HEK293 (cell line): ENCODE measurements at regions not wholly inside any gene's neighbourhood (a gene's known extent, or its start where the extent isn't known, plus 50 kb on each side); places are given as distances from the start of the nearest gene placed in this dataset.

Experiments
- CTCF ChIA-PET: fragments of 350-600 bp; formaldehyde crosslinking; extraction: SDS; loops from one replicate; lab custom pipeline; 2021; ENCODE audit warnings: antibody characterized with exemption; lab: Yijun Ruan, JAX
- POLR2A ChIA-PET: fragments of 300-600 bp; formaldehyde crosslinking; extraction: SDS; loops from one replicate; lab custom pipeline; 2020; ENCODE audit warnings: antibody characterized with exemption, inconsistent platforms; lab: Yijun Ruan, JAX
- H3K27ac ChIP-seq: fragments of 200-500 bp; sonication (Bioruptor generic); 2 replicates; pipeline ENCODE4 v1.5.1; 2014; ENCODE audit warnings: low read depth, low read length, control low read depth, inconsistent platforms; ENCODE audit errors: extremely low read depth
- H3K36me3 ChIP-seq, 2 experiments: fragments of 200-500 bp in 1 of 2; sonication (Bioruptor generic) in 1 of 2; 1 replicate in 1 of 2; 2 replicates in 1 of 2; pipeline ENCODE4 v1.5.1; 2014 to 2017; ENCODE audit warnings: inconsistent platforms in 2 of 2, low read length in 2 of 2; ENCODE audit not compliant: control insufficient read depth in 2 of 2, insufficient read depth in 1 of 2
- H3K4me1 ChIP-seq: fragments of 200-500 bp; sonication (Bioruptor generic); 2 replicates; pipeline ENCODE4 v1.5.1; 2014; ENCODE audit warnings: mild to moderate bottlenecking, low read length, inconsistent platforms; ENCODE audit not compliant: control insufficient read depth, insufficient read depth
- H3K4me3 ChIP-seq: 2 replicates; pipeline ENCODE4 v1.5.1; 2011; ENCODE audit warnings: low read depth, mild to moderate bottlenecking, control low read depth, low read length, moderate library complexity
- H3K9me3 ChIP-seq: fragments of 200-500 bp; sonication (Bioruptor generic); 2 replicates; pipeline ENCODE4 v1.5.1; 2014; ENCODE audit warnings: low read depth, low read length, inconsistent platforms; ENCODE audit not compliant: control insufficient read depth, insufficient read depth
- BCL11B ChIP-seq: fragments of 450-650 bp; formaldehyde crosslinking; IDR thresholded peaks from 2 replicates; pipeline ENCODE4 v1.5.1; 2016; ENCODE audit warnings: low read depth, missing biosample characterization, missing genetic modification characterization
- KLF1 ChIP-seq: fragments of 450-650 bp; formaldehyde crosslinking; IDR thresholded peaks from 2 replicates; pipeline ENCODE4 v1.5.1; 2016; ENCODE audit warnings: missing biosample characterization, missing genetic modification characterization
- KLF7 ChIP-seq: fragments of 450-650 bp; formaldehyde crosslinking; IDR thresholded peaks from 2 replicates; pipeline ENCODE4 v1.5.1; 2016; ENCODE audit warnings: missing biosample characterization, missing genetic modification characterization, borderline replicate concordance
- KLF8 ChIP-seq: fragments of 450-650 bp; formaldehyde crosslinking; IDR thresholded peaks from 2 replicates; pipeline ENCODE4 v1.5.1; 2016; ENCODE audit warnings: missing biosample characterization, missing genetic modification characterization
- TCF7L2 ChIP-seq: IDR thresholded peaks from 2 replicates; pipeline ENCODE4 v1.6.1; 2011; ENCODE audit warnings: low read depth, mild to moderate bottlenecking, inconsistent platforms, low read length, moderate library complexity, borderline replicate concordance
- ZFP3 ChIP-seq: fragments of 450-650 bp; formaldehyde crosslinking; IDR thresholded peaks from 2 replicates; pipeline ENCODE4 v1.5.1; 2016; ENCODE audit warnings: low read depth, missing biosample characterization, missing genetic modification characterization
- ZFP37 ChIP-seq: fragments of 450-650 bp; formaldehyde crosslinking; IDR thresholded peaks from 2 replicates; pipeline ENCODE4 v1.5.1; 2016; ENCODE audit warnings: missing biosample characterization, missing genetic modification characterization
- ZNF169 ChIP-seq: fragments of 450-650 bp; formaldehyde crosslinking; IDR thresholded peaks from 2 replicates; pipeline ENCODE4 v1.5.1; 2016; ENCODE audit warnings: missing biosample characterization, missing genetic modification characterization
- ZNF19 ChIP-seq: fragments of 450-650 bp; formaldehyde crosslinking; IDR thresholded peaks from 2 replicates; pipeline ENCODE4; 2016; ENCODE audit warnings: missing biosample characterization, missing genetic modification characterization, low read depth
- ZNF223 ChIP-seq: fragments of 450-650 bp; formaldehyde crosslinking; IDR thresholded peaks from 2 replicates; pipeline ENCODE4 v1.5.1; 2016; ENCODE audit warnings: missing biosample characterization, missing genetic modification characterization
- ZNF335 ChIP-seq: fragments of 450-650 bp; formaldehyde crosslinking; conservative IDR thresholded peaks from 2 replicates; pipeline ENCODE4 v1.5.1; 2016; ENCODE audit warnings: missing biosample characterization, missing genetic modification characterization
- ZNF37A ChIP-seq: fragments of 450-650 bp; IDR thresholded peaks from 2 replicates; pipeline ENCODE4 v1.5.1; 2018; ENCODE audit warnings: missing biosample characterization, missing genetic modification characterization
- ZNF426 ChIP-seq: fragments of 450-650 bp; formaldehyde crosslinking; IDR thresholded peaks from 2 replicates; pipeline ENCODE4 v1.5.1; 2017; ENCODE audit warnings: missing biosample characterization, missing genetic modification characterization, mild to moderate bottlenecking, inconsistent platforms, moderate library complexity
- ZNF473 ChIP-seq: fragments of 450-650 bp; formaldehyde crosslinking; IDR thresholded peaks from 2 replicates; pipeline ENCODE4 v1.5.1; 2017; ENCODE audit warnings: missing biosample characterization, missing genetic modification characterization
- ZNF558 ChIP-seq: fragments of 450-650 bp; formaldehyde crosslinking; IDR thresholded peaks from 2 replicates; pipeline ENCODE4 v1.5.1; 2016; ENCODE audit warnings: missing biosample characterization, missing genetic modification characterization
- ZNF776 ChIP-seq: fragments of 450-650 bp; formaldehyde crosslinking; IDR thresholded peaks from 2 replicates; pipeline ENCODE4 v1.5.0; 2017; ENCODE audit warnings: missing biosample characterization, missing genetic modification characterization, borderline replicate concordance
- ZSCAN16 ChIP-seq: fragments of 450-650 bp; formaldehyde crosslinking; IDR thresholded peaks from 2 replicates; pipeline ENCODE4 v1.5.1; 2016; ENCODE audit warnings: missing biosample characterization, missing genetic modification characterization
- TF ChIP-seq, protein P1 (sequence below): fragments of 450-650 bp; formaldehyde crosslinking; IDR thresholded peaks from 2 replicates; pipeline ENCODE4 v1.5.1; 2016; ENCODE audit warnings: missing biosample characterization, missing genetic modification characterization
- TF ChIP-seq, protein P2 (sequence below): fragments of 450-650 bp; formaldehyde crosslinking; IDR thresholded peaks from 2 replicates; pipeline ENCODE4 v1.5.1; 2016; ENCODE audit warnings: missing biosample characterization, missing genetic modification characterization
- TF ChIP-seq, protein P3 (sequence below): fragments of 450-650 bp; formaldehyde crosslinking; IDR thresholded peaks from 2 replicates; pipeline ENCODE4 v1.5.1; 2016; ENCODE audit warnings: missing biosample characterization, missing genetic modification characterization
- TF ChIP-seq, protein P4 (sequence below): fragments of 450-650 bp; IDR thresholded peaks from 2 replicates; pipeline ENCODE4 v1.5.1; 2018; ENCODE audit warnings: missing biosample characterization, mild to moderate bottlenecking, missing genetic modification characterization
- TF ChIP-seq, protein P5 (sequence below): fragments of 450-650 bp; formaldehyde crosslinking; IDR thresholded peaks from 2 replicates; pipeline ENCODE4 v1.5.1; 2016; ENCODE audit warnings: missing biosample characterization, missing genetic modification characterization
- TF ChIP-seq, protein P6 (sequence below): fragments of 450-650 bp; formaldehyde crosslinking; IDR thresholded peaks from 2 replicates; pipeline ENCODE4 v1.5.1; 2016; ENCODE audit warnings: missing biosample characterization, missing genetic modification characterization

DNA sequence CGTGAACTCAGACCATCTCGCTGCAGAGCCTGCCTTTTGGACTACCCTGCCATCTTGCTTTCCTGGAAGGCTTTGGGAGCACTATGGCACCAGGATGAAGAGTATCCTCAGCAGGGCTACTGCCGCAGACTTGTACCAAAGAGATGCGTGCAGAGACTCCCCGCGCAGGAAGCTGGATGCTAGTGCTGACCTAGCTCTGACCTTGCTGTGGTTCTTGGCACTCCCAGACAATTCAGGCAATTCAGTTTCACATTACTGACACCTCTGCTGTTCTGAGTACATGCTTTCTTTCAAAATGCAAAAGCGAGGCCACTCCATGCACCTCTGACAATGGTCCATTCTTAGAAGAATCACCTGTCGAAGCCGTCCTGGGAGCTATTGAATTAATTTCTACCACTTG lies 251.5 kb upstream of the MEX3C start (continued):
- TF ChIP-seq, protein P1, sequence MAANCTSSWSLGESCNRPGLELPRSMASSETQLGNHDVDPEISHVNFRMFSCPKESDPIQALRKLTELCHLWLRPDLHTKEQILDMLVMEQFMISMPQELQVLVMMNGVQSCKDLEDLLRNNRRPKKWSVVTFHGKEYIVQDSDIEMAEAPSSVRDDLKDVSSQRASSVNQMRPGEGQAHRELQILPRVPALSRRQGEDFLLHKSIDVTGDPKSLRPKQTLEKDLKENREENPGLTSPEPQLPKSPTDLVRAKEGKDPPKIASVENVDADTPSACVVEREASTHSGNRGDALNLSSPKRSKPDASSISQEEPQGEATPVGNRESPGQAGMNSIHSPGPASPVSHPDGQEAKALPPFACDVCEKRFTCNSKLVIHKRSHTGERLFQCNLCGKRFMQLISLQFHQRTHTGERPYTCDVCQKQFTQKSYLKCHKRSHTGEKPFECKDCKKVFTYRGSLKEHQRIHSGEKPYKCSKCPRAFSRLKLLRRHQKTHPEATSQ (tag by site-specific recombination): no peak
- TF ChIP-seq ZNF223 (tag by site-specific recombination): no peak
- TF ChIP-seq, protein P2, sequence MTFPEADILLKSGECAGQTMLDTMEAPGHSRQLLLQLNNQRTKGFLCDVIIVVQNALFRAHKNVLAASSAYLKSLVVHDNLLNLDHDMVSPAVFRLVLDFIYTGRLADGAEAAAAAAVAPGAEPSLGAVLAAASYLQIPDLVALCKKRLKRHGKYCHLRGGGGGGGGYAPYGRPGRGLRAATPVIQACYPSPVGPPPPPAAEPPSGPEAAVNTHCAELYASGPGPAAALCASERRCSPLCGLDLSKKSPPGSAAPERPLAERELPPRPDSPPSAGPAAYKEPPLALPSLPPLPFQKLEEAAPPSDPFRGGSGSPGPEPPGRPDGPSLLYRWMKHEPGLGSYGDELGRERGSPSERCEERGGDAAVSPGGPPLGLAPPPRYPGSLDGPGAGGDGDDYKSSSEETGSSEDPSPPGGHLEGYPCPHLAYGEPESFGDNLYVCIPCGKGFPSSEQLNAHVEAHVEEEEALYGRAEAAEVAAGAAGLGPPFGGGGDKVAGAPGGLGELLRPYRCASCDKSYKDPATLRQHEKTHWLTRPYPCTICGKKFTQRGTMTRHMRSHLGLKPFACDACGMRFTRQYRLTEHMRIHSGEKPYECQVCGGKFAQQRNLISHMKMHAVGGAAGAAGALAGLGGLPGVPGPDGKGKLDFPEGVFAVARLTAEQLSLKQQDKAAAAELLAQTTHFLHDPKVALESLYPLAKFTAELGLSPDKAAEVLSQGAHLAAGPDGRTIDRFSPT (tag by site-specific recombination): no peak
- TF ChIP-seq, all 188 proteins: peak for 0

DNA sequence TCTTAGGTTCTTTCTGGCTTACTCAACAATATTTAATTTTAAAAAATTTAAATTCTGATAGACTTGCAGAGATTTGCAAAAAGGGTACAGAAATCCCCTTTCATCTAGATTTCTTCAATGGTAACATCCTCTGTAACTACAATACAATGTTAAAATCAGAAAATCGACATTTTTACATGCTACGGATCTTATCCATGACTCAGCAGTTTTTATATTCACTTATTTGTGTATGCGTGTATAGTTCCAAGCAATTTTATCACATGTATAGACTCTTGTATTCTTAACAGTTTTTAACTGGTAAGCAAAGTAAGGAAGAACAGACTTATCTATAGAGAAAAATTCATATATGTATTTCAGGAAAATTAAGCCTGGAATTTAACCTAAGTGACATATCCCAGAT lies 256.1 kb upstream of the MEX3C start:
- CTCF ChIA-PET: no interaction called here
- H3K4me3 ChIP-seq: no peak overlapping the region
- no peaks in the 10 kb centered on the region for H3K4me1 ChIP-seq
- TF ChIP-seq ZNF776 (tag by site-specific recombination) (no peak), ZNF169 (tag by site-specific recombination) (no peak), ZNF473 (tag by site-specific recombination) (no peak)
- TF ChIP-seq, protein P3, sequence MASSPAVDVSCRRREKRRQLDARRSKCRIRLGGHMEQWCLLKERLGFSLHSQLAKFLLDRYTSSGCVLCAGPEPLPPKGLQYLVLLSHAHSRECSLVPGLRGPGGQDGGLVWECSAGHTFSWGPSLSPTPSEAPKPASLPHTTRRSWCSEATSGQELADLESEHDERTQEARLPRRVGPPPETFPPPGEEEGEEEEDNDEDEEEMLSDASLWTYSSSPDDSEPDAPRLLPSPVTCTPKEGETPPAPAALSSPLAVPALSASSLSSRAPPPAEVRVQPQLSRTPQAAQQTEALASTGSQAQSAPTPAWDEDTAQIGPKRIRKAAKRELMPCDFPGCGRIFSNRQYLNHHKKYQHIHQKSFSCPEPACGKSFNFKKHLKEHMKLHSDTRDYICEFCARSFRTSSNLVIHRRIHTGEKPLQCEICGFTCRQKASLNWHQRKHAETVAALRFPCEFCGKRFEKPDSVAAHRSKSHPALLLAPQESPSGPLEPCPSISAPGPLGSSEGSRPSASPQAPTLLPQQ: no peak
- no peaks in the 10 kb centered on the region for H3K36me3 ChIP-seq
- no peaks in the 10 kb centered on the region for H3K9me3 ChIP-seq
- POLR2A ChIA-PET: no interaction called here
- no peak overlapping the region for H3K27ac ChIP-seq

DNA sequence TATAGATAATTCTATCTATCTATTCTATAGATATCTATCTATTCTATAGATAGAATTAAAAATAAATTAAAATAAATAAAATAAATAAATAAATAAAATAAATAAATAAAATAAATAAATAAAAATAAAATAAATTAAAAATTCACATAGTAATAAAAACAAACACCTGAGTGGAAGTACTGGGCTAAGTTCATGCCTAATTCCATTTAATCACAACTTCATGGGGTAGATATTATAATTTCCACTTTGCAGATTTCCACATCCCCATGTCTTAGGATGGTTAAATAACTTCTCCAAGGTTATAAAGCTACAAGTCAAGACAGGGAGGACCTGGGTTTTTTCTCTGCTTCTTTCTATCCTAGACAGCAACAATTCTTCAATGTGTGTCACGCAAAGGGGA lies 261.4 kb upstream of the MEX3C start:
- POLR2A ChIA-PET: no interaction called here
- CTCF ChIA-PET: no interaction called here
- Histone ChIP-seq H3K4me1 (no peaks in the 10 kb centered on the region), H3K9me3 (no peaks in the 10 kb centered on the region), H3K36me3 (no peaks in the 10 kb centered on the region), H3K27ac (no peak overlapping the region), H3K4me3 (no peak overlapping the region)
- TF ChIP-seq ZNF426 (tag by site-specific recombination) (no peak), KLF8 (no peak), ZSCAN16 (tag by site-specific recombination) (no peak), ZFP37 (no peak), ZFP3 (no peak), BCL11B (tag by site-specific recombination) (no peak), ZNF37A (no peak), KLF1 (tag by site-specific recombination) (no peak), KLF7 (no peak), TCF7L2 (no peak), ZNF335 (tag by site-specific recombination) (no peak), ZNF19 (tag by site-specific recombination) (no peak), ZNF558 (no peak)
- TF ChIP-seq, protein P4, sequence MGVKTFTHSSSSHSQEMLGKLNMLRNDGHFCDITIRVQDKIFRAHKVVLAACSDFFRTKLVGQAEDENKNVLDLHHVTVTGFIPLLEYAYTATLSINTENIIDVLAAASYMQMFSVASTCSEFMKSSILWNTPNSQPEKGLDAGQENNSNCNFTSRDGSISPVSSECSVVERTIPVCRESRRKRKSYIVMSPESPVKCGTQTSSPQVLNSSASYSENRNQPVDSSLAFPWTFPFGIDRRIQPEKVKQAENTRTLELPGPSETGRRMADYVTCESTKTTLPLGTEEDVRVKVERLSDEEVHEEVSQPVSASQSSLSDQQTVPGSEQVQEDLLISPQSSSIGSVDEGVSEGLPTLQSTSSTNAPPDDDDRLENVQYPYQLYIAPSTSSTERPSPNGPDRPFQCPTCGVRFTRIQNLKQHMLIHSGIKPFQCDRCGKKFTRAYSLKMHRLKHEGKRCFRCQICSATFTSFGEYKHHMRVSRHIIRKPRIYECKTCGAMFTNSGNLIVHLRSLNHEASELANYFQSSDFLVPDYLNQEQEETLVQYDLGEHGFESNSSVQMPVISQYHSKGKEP (tag by site-specific recombination): no peak
- TF ChIP-seq, protein P5, sequence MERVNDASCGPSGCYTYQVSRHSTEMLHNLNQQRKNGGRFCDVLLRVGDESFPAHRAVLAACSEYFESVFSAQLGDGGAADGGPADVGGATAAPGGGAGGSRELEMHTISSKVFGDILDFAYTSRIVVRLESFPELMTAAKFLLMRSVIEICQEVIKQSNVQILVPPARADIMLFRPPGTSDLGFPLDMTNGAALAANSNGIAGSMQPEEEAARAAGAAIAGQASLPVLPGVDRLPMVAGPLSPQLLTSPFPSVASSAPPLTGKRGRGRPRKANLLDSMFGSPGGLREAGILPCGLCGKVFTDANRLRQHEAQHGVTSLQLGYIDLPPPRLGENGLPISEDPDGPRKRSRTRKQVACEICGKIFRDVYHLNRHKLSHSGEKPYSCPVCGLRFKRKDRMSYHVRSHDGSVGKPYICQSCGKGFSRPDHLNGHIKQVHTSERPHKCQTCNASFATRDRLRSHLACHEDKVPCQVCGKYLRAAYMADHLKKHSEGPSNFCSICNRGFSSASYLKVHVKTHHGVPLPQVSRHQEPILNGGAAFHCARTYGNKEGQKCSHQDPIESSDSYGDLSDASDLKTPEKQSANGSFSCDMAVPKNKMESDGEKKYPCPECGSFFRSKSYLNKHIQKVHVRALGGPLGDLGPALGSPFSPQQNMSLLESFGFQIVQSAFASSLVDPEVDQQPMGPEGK: no peak
- TF ChIP-seq, protein P6, sequence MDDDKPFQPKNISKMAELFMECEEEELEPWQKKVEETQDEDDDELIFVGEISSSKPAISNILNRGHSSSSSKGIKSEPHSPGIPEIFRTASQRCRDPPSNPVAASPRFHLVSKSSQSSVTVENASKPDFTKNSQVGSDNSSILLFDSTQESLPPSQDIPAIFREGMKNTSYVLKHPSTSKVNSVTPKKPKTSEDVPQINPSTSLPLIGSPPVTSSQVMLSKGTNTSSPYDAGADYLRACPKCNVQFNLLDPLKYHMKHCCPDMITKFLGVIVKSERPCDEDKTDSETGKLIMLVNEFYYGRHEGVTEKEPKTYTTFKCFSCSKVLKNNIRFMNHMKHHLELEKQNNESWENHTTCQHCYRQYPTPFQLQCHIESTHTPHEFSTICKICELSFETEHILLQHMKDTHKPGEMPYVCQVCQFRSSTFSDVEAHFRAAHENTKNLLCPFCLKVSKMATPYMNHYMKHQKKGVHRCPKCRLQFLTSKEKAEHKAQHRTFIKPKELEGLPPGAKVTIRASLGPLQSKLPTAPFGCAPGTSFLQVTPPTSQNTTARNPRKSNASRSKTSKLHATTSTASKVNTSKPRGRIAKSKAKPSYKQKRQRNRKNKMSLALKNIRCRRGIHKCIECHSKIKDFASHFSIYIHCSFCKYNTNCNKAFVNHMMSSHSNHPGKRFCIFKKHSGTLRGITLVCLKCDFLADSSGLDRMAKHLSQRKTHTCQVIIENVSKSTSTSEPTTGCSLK (tag by site-specific recombination): no peak
